Adrenal gland (tissue), 5 donors: ENCODE measurements at regions not wholly inside any gene's neighbourhood (a gene's known extent, or its start where the extent isn't known, plus 50 kb on each side); places are given as distances from the start of the nearest gene placed in this dataset.

Source experiments
- CTCF ChIP-seq, 6 experiments: fragments of 450-650 bp in 4 of 6; fragments of 200-600 bp in 2 of 6; sonication (generic) in 1 of 6; IDR thresholded peaks; 1 replicate in 5 of 6; 2 replicates in 1 of 6; pipeline versions ENCODE4 v1.5.1 to v1.8.0; 2016 to 2021; ENCODE audit warnings: antibody characterized with exemption in 6 of 6, mild to moderate bottlenecking in 2 of 6, moderate library complexity in 1 of 6
- POLR2A ChIP-seq, 2 donors: fragments of 450-650 bp; IDR thresholded peaks; one replicate each; pipeline ENCODE4 v1.6.1; 2017; ENCODE audit warnings: antibody characterized with exemption in 2 of 2, mild to moderate bottlenecking in 2 of 2, moderate library complexity in 1 of 2
- donor health status: DM: no; HTN: no; CAD: no.

GRCh38 chr1:30636621-30637020, 86.8 kb downstream of the MATN1 start:
- TF ChIP-seq CTCF (IDR thresholded peaks at IDR 0.05) (no peak), POLR2A (IDR thresholded peaks at IDR 0.05) (no peak)
